Brain pericyte (primary cell): ENCODE measurements at regions not wholly inside any gene's neighbourhood (a gene's known extent, or its start where the extent isn't known, plus 50 kb on each side); places are given as distances from the start of the nearest gene placed in this dataset.

Experiments
- DNase-seq: peaks from one replicate; pipeline ENCODE4 v3.0.0-alpha.2; 2012; ENCODE audit warnings: low read depth, low spot score

DNA sequence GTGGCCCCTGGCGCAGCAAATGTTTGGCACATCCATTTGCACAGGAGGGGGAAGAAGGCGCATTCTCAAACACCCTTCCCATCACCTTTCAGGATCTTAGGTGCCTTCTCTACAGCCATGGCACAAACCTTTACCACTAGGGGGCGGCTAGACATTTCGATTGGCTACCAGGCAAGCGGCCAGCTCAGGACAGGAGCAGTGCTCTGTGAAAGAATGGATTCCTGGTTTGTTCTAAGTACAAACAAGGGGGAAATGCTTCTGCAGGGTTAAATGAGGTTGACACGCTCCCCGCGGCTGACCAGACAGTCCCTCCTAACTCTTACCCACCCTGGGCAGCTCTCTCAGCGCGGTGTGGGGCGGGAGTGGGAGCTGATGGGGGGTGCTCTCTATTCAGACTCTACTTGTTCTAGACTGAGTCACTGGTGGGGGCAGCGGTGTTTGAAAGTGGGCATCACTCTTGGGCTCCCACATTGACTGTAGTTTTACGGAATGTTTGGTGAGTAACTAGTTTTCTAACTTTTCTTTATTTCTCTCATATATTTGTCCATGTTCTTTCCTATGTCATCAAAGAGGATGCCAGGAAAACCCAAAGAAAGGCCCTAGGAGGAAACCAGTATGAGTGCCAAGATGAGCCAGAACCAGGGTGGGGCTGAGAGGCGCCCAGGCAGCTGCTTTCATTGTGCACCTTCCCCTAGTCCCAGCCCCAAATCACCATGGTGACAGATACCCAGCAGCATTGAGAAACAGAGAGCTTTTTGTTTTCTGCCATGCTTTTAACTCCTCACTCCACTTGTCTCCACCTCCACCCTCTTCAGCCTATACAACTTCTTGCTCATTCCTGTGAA, 61.4 kb upstream of the GPR158 start:
- no peak for DNase-seq

DNA sequence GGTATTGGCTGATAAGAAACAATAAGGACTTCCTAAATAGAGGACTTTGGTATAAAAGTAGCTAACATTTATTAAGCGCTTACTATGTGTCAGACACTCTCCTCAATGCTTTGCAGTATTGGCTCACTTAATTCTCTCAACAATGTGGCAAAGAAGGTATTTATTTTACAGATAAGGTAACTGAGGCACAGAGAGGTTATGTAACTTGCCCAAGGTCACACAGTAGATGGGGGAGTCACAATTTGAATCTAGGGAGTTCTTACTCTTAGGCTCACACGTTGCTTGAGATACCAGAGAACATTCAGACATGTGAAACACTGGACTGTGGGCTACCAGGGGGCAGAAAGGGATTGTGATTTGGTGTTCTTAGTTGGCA, 60.8 kb upstream of the GPR158 start:
- no peak for DNase-seq

DNA sequence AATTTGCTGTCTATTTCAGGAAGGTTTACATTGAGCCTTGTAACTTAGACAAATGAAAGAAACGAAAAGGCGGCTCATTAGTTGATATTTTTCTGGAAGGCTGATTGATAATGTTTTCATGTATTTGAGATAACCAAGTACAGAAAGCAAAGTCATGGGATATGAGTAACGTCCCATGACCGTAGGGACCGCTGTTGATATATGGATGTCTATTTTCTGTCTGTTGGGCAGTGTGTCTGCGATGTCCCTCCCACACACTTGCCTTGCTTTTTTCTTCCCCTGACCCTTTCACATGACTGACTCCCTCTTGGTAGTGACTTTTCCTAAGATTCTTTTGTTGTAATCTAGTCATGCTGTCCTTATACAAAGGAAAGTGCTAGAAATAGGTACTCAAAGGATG, 57.0 kb upstream of the GPR158 start:
- no peak for DNase-seq

DNA sequence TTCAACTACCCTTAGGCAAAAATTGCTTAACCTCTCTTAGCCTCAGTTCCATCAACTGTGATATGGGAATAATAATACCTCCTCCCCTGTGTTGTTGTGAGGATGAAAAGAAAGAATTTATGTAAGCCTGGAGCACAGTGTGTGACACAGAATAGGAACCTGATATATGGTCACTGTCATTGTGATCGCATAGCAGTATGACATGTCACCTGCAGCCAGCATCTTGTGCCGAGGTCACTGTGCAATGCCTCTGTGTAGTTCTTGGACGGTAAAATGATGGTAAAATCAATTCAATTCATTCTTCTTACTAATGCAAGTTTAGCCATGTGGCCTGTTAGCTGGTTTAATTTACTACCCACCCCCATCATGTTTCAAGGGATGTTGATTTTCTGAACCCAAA, 54.6 kb upstream of the GPR158 start:
- no peak for DNase-seq
